GM13976 (cell line): ENCODE measurements at regions not wholly inside any gene's neighbourhood (a gene's known extent, or its start where the extent isn't known, plus 50 kb on each side); places are given as distances from the start of the nearest gene placed in this dataset.

Source experiments
- DNase-seq: peaks from one replicate; pipeline ENCODE4 v3.0.0; 2012; ENCODE audit warnings: low spot score
- in situ Hi-C: fragments of 300-500 bp; cut with MboI; formaldehyde crosslinking; loops from one replicate; pipeline ENCODE4 v1.12.0; 2022; ENCODE audit warnings: low sequenced_read_pairs, mixed read lengths, inconsistent platforms; ENCODE audit not compliant: unreplicated experiment
- TF ChIP-seq, protein P1 (sequence below): IDR thresholded peaks from 2 replicates; pipeline ENCODE4 v1.5.1; 2012; ENCODE audit warnings: borderline replicate concordance, mild to moderate bottlenecking; ENCODE audit not compliant: insufficient read depth; ENCODE audit errors: extremely low read depth, missing control alignments, control extremely low read depth

DNA sequence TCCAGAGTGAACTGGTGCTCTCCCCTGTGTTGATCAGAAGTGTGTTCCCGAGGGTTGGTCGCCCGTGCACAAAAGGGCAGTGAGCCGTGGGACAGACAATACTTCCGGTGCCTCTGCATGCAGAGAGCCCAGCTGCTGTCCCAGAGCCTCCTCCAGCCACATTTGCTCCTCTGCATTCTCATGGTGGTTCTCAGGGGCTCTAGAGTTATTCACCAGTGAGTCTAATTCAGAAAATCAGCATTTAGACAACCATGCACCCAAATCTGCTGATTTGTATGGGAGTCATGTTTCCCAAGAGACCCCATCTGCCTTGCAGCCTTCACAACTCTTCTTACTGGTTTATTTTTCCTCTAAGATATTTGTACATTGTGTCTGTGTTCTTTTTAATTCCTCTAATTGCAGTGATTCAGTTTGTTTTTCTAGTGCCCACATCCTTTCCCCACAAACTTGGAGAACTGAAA lies 107.0 kb upstream of the SPRED1 start:
- in situ Hi-C loops, result no loop called here
- TF ChIP-seq, protein P1, sequence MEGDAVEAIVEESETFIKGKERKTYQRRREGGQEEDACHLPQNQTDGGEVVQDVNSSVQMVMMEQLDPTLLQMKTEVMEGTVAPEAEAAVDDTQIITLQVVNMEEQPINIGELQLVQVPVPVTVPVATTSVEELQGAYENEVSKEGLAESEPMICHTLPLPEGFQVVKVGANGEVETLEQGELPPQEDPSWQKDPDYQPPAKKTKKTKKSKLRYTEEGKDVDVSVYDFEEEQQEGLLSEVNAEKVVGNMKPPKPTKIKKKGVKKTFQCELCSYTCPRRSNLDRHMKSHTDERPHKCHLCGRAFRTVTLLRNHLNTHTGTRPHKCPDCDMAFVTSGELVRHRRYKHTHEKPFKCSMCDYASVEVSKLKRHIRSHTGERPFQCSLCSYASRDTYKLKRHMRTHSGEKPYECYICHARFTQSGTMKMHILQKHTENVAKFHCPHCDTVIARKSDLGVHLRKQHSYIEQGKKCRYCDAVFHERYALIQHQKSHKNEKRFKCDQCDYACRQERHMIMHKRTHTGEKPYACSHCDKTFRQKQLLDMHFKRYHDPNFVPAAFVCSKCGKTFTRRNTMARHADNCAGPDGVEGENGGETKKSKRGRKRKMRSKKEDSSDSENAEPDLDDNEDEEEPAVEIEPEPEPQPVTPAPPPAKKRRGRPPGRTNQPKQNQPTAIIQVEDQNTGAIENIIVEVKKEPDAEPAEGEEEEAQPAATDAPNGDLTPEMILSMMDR, result no peak
- no peak for DNase-seq

DNA sequence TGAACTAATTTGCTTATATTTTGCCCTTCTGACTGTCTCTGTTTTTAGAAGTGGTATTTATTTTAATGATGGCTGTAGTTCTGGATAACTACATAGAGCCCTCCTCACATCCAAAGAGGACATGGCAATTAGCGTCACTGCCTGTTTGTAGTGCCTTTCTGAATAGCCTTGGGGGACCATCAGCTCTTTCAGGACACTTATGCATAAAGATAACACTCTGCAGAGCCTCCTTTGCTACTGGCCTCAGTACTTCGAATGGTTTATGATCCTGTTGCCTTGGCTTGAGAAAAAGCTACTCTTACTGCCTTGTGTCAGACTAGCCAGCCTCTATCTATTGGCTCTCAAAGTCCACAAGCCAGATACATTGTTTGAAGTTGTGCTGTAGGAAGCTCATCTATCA lies 105.4 kb upstream of the SPRED1 start:
- in situ Hi-C loops, result no loop called here
- no peak for DNase-seq
- TF ChIP-seq, protein P1, result no peak

DNA sequence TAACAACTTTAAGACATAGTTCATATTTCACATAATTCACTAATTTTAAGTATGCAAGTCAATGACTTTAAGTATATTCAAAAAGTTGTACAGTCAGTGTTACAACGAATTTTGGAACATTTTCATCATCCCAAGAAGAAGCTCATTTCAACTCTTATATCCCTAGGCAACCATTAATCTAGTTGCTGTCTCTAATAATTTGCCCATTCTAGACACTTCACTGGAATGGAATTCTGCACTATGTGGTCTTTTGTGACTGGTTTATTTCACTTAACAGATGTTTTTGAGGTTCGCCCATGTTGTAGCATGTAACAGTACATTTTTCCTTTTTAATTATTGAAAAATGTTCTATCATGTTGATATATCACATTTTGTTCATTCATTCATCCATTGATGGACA lies 104.2 kb upstream of the SPRED1 start:
- in situ Hi-C loops, result no loop called here
- DNase-seq, result no peak
- TF ChIP-seq, protein P1, result no peak

DNA sequence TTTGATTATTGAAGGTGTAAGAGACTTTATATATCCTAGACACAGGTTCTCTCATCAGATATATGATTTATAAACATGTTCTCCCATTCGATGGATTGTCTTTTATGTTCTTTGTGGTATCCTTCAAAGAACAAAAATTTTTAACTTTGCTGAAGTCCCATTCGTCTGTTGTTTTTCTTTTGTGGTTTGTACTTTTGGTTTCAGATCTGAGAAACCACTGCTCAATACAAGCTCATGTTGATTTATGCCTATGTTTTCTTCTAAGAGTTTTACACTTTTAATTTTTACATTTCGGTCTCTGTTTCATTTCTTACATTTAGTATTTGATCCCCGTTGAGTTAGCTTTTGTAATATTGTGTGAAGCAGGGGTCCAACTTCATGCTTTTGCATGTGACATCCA lies 103.3 kb upstream of the SPRED1 start:
- in situ Hi-C loops, result no loop called here

DNA sequence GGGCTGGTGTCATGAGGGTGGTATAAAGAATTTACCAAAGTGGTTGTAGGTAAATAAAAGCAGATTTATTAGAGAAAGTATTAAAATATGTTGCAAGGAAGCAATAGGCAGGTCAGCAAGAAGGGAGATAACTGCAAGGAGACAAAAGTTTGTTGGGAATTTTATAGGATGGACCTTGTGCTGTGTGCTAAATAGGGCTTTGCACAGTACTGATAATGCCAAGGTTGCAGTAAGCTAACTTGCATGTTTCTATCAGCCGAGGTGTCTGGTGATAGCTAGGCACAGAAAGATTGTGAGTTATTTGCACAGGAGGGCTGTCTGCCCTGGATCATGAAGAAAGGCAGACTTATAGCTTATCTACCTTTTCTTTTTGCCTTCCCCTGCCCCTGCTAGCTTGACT lies 102.5 kb upstream of the SPRED1 start:
- in situ Hi-C loops, result no loop called here
- DNase-seq, result no peak
- TF ChIP-seq, protein P1, result no peak

More for the DNA sequence above, 103.3 kb upstream of the SPRED1 start:
- no peak for DNase-seq
- TF ChIP-seq, protein P1, result no peak

DNA sequence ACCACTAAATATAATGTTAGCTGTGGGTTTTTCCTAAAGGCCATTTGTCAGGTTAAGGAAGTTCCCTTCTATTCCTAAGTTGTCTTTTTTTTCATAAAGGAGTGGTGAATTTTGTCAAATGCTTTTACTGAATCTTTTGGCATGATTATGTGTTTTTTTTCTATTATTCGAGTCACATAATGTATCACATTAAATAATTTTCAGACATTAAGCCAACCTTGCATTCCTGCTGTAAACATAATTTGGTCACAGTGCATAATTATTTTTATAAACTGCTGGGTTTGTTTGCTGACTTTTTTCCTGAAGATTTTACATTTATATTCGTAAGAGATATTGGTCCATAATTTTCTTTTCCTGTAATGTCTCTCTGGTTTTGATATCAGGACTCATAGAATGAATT lies 101.8 kb upstream of the SPRED1 start:
- TF ChIP-seq, protein P1, result no peak
- no peak for DNase-seq
- in situ Hi-C loops, result no loop called here

DNA sequence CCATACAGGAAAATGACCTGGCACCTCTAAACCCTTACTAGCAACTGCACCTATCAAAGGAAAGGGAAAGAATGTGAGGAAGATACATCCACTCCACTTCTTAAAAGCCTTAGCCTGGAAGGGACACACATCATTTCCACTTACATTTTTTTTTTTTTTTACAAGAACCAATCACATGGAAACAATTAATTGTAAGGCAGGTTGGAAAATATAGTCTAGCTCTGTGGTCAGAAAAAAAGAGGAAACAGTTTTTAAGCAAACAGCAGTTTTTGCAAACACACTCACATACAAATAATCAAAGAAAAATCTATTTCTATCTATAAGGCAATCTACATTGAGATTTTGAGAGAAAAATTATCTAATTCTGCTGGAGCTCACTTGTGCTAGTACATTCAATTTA lies 98.9 kb upstream of the SPRED1 start:
- no peak for DNase-seq
- in situ Hi-C loops, result no loop called here
- TF ChIP-seq, protein P1, result no peak
